Epithelial cell of esophagus (primary cell): ENCODE measurements at regions not wholly inside any gene's neighbourhood (a gene's known extent, or its start where the extent isn't known, plus 50 kb on each side); places are given as distances from the start of the nearest gene placed in this dataset.

ENCODE experiments used
- DNase-seq: peaks from one replicate; pipeline ENCODE4 v3.0.0; 2010; ENCODE audit warnings: low read depth
- H3K4me3 ChIP-seq: 2 replicates; pipeline ENCODE4 v1.5.1; 2011; ENCODE audit warnings: mild to moderate bottlenecking, low read length, control low read depth
- CTCF ChIP-seq: IDR thresholded peaks from 2 replicates; pipeline ENCODE4 v1.5.1; 2011; ENCODE audit warnings: low read depth, mild to moderate bottlenecking, low read length, control low read depth, inconsistent platforms; ENCODE audit not compliant: insufficient read depth; ENCODE audit errors: missing control alignments

GRCh38 chr20:60636417-60636816 is 615.6 kb upstream of the CDH4 start:
- no peak for DNase-seq
- TF ChIP-seq CTCF = no peak
- no peak overlapping the region for H3K4me3 ChIP-seq

DNA sequence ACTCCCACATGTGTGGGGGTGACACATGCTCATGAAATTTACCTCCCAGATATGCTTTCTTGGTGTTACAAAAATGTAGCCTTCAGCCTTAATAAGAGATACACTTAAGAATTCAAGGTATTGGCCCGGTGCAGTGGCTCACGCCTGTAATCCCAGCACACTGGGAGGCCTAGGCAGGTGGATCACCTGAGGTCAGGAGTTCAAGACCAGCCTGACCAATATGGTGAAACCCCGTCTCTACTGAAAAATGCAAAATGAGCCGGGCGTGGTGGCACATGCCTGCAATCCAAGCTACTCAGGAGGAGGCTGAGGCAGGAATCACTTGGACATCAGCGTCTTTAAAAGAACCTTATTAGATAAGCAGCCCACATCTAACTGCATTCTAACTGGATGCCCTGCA is 614.3 kb upstream of the CDH4 start:
- no peak for TF ChIP-seq CTCF
- no peak for DNase-seq
- no peak overlapping the region for H3K4me3 ChIP-seq

DNA sequence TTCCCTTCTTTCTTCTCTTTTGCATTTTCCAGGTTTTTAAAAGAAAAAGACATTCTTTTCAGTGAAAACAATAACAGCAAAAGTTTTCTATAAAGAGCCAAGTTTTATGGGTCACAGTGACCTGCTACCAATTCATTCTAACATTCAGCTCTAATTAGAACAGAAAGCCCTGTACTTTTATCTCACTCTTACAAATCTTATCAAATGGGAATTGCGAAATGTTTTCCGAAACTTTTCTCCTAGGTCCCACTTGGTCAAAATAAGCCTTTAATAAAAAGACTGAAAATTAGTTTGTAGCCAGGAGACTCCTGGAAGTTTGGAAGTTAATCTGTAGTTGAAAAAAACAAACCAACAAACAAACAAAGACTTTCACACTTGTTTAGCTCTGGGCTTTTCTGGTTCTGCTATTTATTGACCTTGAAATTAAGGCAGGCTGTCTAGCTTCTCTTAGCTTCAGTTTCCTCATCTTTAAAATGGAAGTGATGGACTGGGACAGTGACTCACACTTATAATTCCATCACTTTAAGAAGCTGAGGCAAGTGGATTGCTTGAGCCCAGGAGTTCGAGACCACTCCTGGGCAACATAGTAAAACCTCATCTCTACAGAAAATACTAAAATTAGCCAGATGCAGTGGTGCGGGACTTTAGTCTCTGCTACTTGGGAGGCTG is 613.5 kb upstream of the CDH4 start:
- no peak for DNase-seq
- TF ChIP-seq CTCF = no peak
- no peak overlapping the region for H3K4me3 ChIP-seq

GRCh38 chr20:60641879-60642447 is 610.1 kb upstream of the CDH4 start:
- H3K4me3 ChIP-seq = no peak overlapping the region
- DNase-seq = no peak
- TF ChIP-seq CTCF = no peak

- H3K4me3 ChIP-seq = no peak overlapping the region
- no peak for DNase-seq
- TF ChIP-seq CTCF = no peak
These were observed 609.5 kb upstream of the CDH4 start for GRCh38 chr20:60642541-60642940.

DNA sequence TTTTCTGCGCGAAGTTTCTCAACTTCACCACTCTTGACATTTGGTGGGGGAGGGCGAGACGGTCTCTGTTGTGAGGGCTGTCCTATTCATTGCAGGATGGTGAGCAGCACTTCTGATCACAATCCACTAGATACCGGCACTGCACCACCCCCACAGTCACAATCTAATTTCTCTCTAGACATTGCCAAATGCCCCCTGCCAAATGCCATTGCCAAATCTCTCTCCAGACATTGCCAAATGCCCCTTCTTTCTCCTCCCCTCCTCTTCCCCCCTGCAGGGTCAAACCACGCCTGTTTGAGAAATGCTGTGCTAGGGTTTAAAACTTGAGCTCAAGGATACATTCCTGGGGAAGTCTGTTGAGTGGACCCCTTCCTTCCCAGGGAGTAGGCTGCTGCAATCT is 603.5 kb upstream of the CDH4 start:
- no peak for TF ChIP-seq CTCF
- H3K4me3 ChIP-seq = no peak overlapping the region
- DNase-seq = no peak

DNA sequence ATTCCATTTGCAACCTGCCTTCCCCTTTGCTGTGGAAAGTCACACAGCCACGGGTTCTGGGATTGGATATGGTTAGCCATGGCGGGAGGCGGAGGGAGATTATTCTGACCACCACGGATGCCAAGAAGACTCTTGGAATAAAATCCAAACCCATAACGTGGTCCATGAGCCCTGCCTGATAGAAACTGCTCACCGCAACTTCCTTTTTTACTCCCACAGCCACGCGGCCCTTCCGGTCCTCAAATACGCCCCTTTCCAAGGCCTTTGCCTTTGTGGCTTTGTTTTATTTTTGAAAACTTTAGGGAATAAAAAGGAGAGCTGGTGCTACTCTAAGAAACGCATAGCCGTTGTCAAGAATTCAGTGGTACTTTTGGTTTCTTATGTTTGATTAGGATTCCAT is 602.5 kb upstream of the CDH4 start:
- no peak for TF ChIP-seq CTCF
- H3K4me3 ChIP-seq = no peak overlapping the region

More for the DNA sequence above, 602.5 kb upstream of the CDH4 start:
- no peak for DNase-seq
